ENCODE measurements at regions not wholly inside any gene's neighbourhood (a gene's known extent, or its start where the extent isn't known, plus 50 kb on each side); places are given as distances from the start of the nearest gene placed in this dataset.

DNA sequence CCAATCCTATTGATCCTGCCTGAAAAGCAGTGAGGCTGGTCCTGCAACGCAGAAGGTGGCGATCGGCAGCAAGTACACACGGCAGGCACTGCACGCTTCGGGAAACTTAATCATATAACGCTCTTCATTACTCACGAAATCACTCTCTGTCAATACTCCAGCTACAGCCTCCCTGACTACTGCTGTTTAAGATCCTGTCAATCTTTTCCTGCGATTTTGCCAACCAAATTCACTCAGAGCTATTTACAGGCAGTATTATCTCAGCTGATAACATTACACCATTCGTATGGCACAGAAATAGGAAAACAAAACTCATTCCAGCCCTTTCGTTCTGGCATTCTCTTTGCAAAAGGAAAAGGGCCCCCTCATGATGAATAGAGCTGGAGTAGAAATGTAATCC, 262.4 kb upstream of the CDH8 start:
- Histone ChIP-seq H3K9me3 (ENCODE audit: low read depth) (no peaks in the 10 kb centered on the region), H3K36me3 (no peaks in the 10 kb centered on the region), H3K27me3 (no peaks in the 10 kb centered on the region), H3K4me1 (ENCODE audit: low read depth) (no peaks in the 10 kb centered on the region), H3K4me3 (no peak overlapping the region), H3K27ac (peak overlapping the region; percentile 63)
- DNase-seq (ENCODE audit: low read depth in 1 of 2, low spot score in 1 of 2) = no peak
- TF ChIP-seq, protein P1, sequence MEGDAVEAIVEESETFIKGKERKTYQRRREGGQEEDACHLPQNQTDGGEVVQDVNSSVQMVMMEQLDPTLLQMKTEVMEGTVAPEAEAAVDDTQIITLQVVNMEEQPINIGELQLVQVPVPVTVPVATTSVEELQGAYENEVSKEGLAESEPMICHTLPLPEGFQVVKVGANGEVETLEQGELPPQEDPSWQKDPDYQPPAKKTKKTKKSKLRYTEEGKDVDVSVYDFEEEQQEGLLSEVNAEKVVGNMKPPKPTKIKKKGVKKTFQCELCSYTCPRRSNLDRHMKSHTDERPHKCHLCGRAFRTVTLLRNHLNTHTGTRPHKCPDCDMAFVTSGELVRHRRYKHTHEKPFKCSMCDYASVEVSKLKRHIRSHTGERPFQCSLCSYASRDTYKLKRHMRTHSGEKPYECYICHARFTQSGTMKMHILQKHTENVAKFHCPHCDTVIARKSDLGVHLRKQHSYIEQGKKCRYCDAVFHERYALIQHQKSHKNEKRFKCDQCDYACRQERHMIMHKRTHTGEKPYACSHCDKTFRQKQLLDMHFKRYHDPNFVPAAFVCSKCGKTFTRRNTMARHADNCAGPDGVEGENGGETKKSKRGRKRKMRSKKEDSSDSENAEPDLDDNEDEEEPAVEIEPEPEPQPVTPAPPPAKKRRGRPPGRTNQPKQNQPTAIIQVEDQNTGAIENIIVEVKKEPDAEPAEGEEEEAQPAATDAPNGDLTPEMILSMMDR (IDR thresholded peaks at IDR 0.05; ENCODE audit: low read depth, low read length) = no peak

DNA sequence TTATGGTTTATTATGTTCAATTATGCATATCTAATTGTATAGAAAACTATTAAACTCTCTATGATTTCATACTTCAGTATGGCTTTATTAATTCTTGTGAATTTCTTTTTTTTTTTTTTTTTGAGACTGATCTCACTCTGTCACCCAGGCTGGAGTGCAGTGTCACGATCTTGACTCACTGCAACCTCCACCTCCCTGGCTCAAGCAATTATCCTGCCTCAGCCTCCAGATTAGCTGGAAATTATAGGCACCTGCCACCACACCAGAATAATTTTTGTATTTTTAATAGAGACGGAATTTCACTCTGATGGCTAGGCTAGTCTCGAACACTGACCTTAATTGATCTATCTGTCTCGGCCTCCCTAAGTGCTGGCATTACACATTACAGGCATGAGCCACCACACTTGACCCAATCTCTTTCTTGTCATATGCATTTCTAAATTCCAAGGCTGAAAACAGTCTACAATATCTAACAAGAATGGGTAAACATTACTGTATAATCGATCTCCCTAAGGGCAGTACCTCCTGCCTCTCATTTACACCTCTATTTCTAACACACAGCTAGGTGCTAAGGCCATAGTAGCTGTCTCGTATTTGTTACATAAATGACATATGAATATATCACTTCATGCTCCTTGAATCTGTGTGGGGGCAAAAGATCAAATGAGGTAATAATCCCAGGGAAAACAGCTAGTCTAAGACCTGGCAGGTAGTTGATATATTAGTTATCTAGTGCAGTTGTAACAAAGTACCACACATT, 258.2 kb upstream of the CDH8 start:
- H3K4me1 ChIP-seq (ENCODE audit: low read depth) = no peaks in the 10 kb centered on the region
- H3K27me3 ChIP-seq = no peaks in the 10 kb centered on the region
- no peaks in the 10 kb centered on the region for H3K36me3 ChIP-seq
- no peaks in the 10 kb centered on the region for H3K9me3 ChIP-seq (ENCODE audit: low read depth)
- H3K27ac ChIP-seq = no peak overlapping the region
- TF ChIP-seq, protein P1 (IDR thresholded peaks at IDR 0.05; ENCODE audit: low read depth, low read length) = no peak
- no peak for DNase-seq (ENCODE audit: low read depth in 1 of 2, low spot score in 1 of 2)
- no peak overlapping the region for H3K4me3 ChIP-seq

DNA sequence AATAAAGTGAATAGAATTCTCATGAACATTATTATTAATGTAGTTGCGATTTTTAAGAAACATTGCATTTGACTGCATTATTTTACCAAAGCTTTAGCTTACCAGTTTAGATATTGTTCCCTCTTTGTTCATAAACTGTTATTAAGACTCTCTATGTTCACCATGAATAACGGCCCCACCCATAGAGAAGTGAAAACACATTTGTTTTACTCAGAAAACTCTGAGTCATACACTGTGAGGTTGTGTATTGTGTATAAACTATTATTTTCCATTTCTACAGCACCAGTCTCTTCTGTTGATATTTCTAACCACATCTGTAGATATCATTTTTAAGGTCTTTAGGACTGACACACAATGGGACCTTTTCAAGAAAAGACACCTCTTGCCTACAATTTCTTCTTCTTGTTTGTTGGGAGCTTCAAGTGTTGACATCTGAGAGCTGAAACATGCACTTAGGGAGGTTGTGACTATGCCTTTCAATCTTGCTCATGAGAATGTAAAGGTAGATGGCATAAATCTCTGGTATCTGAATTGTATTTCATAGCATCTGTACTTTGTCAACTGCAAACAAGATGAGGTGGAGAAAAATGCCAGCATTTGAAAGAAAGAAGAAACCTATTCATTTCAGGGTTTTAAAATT, 252.9 kb upstream of the CDH8 start:
- TF ChIP-seq, protein P1 (IDR thresholded peaks at IDR 0.05; ENCODE audit: low read depth, low read length) = no peak
- H3K27ac ChIP-seq = no peak overlapping the region
- H3K4me3 ChIP-seq = no peak overlapping the region
- no peaks in the 10 kb centered on the region for H3K4me1 ChIP-seq (ENCODE audit: low read depth)
- H3K36me3 ChIP-seq = no peaks in the 10 kb centered on the region
- H3K27me3 ChIP-seq = no peaks in the 10 kb centered on the region
- DNase-seq (ENCODE audit: low read depth in 1 of 2, low spot score in 1 of 2) = no peak
- no peaks in the 10 kb centered on the region for H3K9me3 ChIP-seq (ENCODE audit: low read depth)

DNA sequence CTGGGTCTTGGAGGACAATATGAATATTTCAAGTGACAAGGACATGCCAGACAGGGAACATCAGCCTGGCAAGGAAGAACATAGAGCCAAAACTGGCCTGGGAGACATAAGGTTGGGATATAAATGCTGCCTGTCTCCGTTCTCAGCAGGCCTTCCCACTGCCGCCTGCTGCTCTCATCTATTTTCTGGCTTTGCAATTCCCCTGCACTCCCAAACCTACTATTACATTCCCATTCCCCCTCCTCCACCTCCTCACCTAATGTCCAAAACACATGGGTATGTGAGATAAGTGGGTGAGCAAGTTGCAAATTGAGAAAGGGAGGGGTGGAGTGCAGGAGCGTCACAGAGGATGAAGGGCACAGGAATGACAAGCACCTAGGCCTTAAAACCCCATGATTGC, 244.3 kb upstream of the CDH8 start:
- H3K4me3 ChIP-seq = no peak overlapping the region
- no peaks in the 10 kb centered on the region for H3K27me3 ChIP-seq
- H3K27ac ChIP-seq = no peak overlapping the region
- TF ChIP-seq, protein P1 (IDR thresholded peaks at IDR 0.05; ENCODE audit: low read depth, low read length) = no peak
- DNase-seq (ENCODE audit: low read depth in 1 of 2, low spot score in 1 of 2) = peak in 1 of 2 donors; percentile 7
- H3K36me3 ChIP-seq = no peaks in the 10 kb centered on the region
- H3K9me3 ChIP-seq (ENCODE audit: low read depth) = no peaks in the 10 kb centered on the region
- no peaks in the 10 kb centered on the region for H3K4me1 ChIP-seq (ENCODE audit: low read depth)

DNA sequence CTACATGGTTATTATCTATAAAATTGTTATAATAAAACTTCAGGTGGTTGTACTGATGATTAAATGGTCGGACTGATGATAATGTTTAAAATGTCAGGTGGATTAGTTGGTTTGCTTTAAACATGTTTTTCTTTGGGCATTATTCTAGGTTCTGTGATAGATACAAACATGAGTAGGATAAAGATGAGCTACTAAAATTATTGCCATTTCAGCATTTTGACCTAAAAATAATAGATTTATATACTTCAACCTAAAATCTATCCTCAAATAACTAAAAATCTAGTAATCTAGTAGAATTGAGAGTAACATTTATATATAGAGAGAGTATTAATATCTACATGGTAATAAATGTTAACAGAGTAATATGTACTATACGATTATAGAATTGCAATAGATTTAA, 241.7 kb upstream of the CDH8 start:
- Histone ChIP-seq H3K27me3 (no peaks in the 10 kb centered on the region), H3K4me3 (no peak overlapping the region), H3K27ac (no peak overlapping the region), H3K36me3 (no peaks in the 10 kb centered on the region), H3K4me1 (ENCODE audit: low read depth) (no peaks in the 10 kb centered on the region), H3K9me3 (ENCODE audit: low read depth) (no peaks in the 10 kb centered on the region)
- TF ChIP-seq, protein P1 (IDR thresholded peaks at IDR 0.05; ENCODE audit: low read depth, low read length) = no peak
- no peak for DNase-seq (ENCODE audit: low read depth in 1 of 2, low spot score in 1 of 2)

All from cardiac muscle cell (in vitro differentiated cells and primary cell).